AG09319 (cell line): ENCODE measurements at regions not wholly inside any gene's neighbourhood (a gene's known extent, or its start where the extent isn't known, plus 50 kb on each side); places are given as distances from the start of the nearest gene placed in this dataset.

ENCODE experiments used
- DNase-seq: peaks from one replicate; pipeline ENCODE4 v3.0.0-alpha.2; 2010; ENCODE audit warnings: low read depth; ENCODE audit errors: extremely low read depth
- TF ChIP-seq, protein P1 (sequence below): IDR thresholded peaks from 2 replicates; pipeline ENCODE4 v1.5.1; 2011; ENCODE audit warnings: low read depth, mild to moderate bottlenecking, inconsistent platforms, low read length, moderate library complexity

GRCh38 chr14:86052868-86053267 lies 522.9 kb downstream of the FLRT2 start:
- TF ChIP-seq, protein P1, sequence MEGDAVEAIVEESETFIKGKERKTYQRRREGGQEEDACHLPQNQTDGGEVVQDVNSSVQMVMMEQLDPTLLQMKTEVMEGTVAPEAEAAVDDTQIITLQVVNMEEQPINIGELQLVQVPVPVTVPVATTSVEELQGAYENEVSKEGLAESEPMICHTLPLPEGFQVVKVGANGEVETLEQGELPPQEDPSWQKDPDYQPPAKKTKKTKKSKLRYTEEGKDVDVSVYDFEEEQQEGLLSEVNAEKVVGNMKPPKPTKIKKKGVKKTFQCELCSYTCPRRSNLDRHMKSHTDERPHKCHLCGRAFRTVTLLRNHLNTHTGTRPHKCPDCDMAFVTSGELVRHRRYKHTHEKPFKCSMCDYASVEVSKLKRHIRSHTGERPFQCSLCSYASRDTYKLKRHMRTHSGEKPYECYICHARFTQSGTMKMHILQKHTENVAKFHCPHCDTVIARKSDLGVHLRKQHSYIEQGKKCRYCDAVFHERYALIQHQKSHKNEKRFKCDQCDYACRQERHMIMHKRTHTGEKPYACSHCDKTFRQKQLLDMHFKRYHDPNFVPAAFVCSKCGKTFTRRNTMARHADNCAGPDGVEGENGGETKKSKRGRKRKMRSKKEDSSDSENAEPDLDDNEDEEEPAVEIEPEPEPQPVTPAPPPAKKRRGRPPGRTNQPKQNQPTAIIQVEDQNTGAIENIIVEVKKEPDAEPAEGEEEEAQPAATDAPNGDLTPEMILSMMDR: no peak
- no peak for DNase-seq

DNA sequence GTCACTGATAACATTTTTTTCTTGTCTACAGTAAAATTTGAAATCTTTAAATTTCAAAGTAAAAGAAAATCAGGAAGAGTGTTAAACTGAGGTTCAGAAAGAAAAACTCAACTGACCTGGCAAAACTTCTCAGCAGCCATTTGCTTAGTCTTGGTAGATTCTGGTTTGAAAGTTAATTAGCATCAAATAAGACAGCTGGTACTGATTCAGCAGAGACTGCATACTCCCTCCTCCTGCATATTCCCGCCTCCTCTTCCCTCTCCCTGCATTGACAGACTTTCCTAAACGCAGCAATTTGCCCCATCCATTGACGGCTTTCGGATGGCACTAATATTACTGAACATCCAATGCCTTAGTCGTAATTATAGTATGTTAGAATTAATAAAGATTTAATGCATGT lies 520.8 kb downstream of the FLRT2 start:
- TF ChIP-seq, protein P1: no peak
- no peak for DNase-seq

DNA sequence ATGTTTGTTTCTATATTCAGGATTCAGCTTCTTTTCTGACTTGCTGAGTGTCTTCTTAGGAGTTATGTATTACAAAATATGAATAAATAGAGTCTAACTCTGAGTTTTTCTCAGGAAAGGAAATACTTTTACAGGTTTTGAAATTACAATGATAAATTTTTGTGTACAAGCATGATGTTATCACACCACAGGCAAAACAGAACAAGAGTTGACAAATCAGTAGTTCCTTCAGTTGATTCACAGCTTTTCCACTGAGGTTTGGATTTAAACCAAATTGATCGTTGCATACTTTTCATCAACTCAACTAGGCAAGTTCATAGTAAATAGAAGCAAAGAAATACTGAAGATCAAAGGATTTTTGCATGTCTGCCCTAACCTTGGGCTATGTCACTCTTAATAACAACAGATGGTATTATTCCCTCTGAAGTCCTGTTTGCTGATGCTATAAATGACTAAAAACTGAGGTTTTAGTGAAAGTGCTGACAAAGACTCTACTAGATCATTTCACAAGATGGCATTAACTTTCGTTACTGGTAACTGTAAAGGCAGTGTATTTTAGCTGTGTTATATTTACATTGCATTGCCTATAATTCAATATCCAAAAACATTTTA lies 520.2 kb downstream of the FLRT2 start:
- DNase-seq: no peak
- TF ChIP-seq, protein P1: no peak

DNA sequence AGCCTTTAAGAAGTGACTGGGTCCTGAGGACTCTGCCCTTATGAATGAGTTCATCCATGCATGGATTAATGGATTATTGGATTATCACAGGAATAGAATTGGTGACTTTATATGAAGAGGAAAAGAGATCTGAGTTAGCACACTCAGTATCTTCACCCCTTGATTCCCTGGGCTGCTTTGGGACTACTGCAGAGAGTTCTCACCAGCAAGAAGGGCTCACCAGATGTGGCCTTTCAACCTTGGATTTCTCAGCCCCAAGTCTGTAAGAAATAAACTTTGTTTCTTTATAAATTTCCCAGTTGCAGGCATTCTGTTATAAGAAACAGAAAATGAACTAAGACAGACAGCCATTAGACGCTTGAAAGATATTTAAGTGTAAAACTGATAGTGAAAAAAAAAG lies 509.2 kb downstream of the FLRT2 start:
- DNase-seq: no peak
- TF ChIP-seq, protein P1: no peak

DNA sequence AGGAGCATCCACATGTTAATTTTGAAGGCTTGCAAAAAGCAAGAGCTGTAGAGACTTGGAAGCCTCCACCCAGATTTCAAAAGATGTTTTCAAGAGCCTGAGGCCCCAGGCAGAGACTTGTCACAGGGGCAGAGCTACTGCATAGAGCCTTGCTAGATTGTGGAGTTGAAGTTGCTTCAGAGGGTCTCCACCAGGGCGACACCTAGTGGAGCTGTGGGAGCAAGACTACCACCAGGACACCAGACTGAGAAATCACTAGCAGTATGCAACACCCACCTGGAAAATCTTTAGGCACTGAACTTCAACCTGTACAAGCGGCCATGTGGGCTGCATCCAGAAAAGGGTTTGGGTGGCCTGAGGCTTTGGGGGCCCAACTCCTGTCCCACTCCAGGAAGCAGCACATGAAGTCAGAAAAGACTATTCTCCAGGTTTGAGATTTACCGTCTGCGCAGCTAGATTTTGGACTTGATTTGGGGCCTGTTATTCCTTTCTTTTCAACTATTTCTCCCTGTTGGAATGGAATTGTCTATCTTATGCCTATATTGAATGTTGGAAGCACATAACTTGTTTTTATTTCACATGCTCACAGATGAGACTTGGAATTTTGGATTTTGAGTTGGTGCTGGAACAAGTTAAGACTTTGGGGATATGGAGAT lies 508.6 kb downstream of the FLRT2 start:
- DNase-seq: peak; percentile 15
- TF ChIP-seq, protein P1: peak; percentile 84

- DNase-seq: no peak
- TF ChIP-seq, protein P1: peak; percentile 29
Measured at GRCh38 chr14:86035882-86036281, 505.9 kb downstream of the FLRT2 start.

- TF ChIP-seq, protein P1: no peak
- DNase-seq: no peak
Measured at GRCh38 chr14:86027990-86028389, 498.0 kb downstream of the FLRT2 start.
